ENCODE measurements at regions not wholly inside any gene's neighbourhood (a gene's known extent, or its start where the extent isn't known, plus 50 kb on each side); places are given as distances from the start of the nearest gene placed in this dataset.
"Not testable (repeated sequence)": the region's sequence is repeated elsewhere in the genome, so short reads cannot be mapped to it uniquely, and the experiment has no call there.

DNA sequence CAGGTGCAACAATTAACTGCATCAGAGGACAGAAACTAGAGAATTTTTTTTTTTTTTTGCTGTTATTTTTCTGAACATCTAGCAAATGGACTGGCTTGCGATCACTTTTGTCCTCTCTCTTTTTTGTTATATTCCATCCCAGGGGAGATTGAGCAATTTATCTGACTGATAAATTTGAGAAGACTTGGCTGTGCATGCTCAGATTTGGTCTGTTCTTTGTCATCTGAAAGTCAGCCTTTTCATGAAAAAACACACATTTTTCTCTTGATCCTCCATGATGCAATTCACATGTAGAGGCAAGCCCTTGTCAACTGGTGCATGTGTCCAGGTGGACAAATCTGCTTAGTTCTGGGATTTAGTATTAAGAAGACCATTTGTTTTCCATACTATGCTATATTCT is 309.3 kb downstream of the LRRC3B start:
- no peak for FAIRE-seq
- intact Hi-C loops (cut with DNase I) = no loop called here
- ATAC-seq = no peak
- no peak for DNase-seq
- no peak overlapping the region for H3K4me3 ChIP-seq
- 0% methylated on average over 1 of the region's 1 CpG for WGBS, 2 donors
- H3K4me1 ChIP-seq = no peaks in the 10 kb centered on the region
- no peaks in the 10 kb centered on the region for H3K27me3 ChIP-seq
- no peaks in the 10 kb centered on the region for H3K9me3 ChIP-seq
- no peak overlapping the region for H3K27ac ChIP-seq
- TF ChIP-seq, protein P1, sequence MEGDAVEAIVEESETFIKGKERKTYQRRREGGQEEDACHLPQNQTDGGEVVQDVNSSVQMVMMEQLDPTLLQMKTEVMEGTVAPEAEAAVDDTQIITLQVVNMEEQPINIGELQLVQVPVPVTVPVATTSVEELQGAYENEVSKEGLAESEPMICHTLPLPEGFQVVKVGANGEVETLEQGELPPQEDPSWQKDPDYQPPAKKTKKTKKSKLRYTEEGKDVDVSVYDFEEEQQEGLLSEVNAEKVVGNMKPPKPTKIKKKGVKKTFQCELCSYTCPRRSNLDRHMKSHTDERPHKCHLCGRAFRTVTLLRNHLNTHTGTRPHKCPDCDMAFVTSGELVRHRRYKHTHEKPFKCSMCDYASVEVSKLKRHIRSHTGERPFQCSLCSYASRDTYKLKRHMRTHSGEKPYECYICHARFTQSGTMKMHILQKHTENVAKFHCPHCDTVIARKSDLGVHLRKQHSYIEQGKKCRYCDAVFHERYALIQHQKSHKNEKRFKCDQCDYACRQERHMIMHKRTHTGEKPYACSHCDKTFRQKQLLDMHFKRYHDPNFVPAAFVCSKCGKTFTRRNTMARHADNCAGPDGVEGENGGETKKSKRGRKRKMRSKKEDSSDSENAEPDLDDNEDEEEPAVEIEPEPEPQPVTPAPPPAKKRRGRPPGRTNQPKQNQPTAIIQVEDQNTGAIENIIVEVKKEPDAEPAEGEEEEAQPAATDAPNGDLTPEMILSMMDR (IDR thresholded peaks at IDR 0.05) = no peak
- H3K36me3 ChIP-seq = no peaks in the 10 kb centered on the region

DNA sequence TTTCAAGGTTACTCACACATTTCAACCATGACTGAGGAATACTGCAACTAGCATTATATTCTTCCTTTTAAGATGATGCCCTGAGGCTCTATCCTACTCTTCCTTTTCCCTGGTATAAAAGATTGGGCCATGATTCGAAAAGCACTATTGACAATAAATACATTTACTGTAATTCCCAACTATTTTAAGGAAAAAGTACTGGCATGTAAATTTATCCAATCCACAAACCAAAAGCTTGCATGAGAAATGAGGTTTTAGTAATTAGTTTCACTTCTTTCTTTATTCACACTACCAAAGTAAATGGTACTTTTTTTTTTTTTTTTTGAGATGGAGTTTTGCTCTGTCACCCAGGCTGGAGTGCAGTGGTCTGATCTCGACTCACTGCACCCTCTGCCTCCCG is 310.2 kb downstream of the LRRC3B start:
- Histone ChIP-seq H3K27ac (no peak overlapping the region), H3K4me3 (no peak overlapping the region), H3K9me3 (no peaks in the 10 kb centered on the region), H3K4me1 (no peaks in the 10 kb centered on the region), H3K36me3 (no peaks in the 10 kb centered on the region), H3K27me3 (no peaks in the 10 kb centered on the region)
- FAIRE-seq (no peak), ATAC-seq (no peak), DNase-seq (no peak)
- TF ChIP-seq, protein P1 (IDR thresholded peaks at IDR 0.05) = no peak
- intact Hi-C loops (cut with DNase I) = no loop called here
- 74 to 89% methylated on average over 3 of the region's 3 CpGs for WGBS, 2 donors

DNA sequence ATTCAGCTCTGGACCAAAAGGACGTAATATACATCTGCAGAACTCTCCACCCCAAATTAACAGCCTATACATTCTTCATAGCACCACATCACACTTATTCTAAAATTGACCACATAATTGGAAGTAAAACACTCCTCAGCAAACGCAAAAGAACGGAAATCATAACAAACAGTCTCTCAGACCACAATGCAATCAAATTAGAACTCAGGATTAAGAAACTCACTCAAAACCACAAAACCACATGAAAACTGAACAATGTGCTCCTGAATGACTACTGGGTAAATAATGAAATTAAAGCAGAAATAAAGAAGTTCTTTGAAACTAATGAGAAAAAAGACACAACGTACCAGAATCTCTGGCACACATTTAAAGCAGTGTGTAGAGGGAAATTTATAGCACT is 322.9 kb downstream of the LRRC3B start:
- H3K4me1 ChIP-seq; ATAC-seq; FAIRE-seq; intact Hi-C loops (cut with DNase I); H3K27me3 ChIP-seq; H3K9me3 ChIP-seq; H3K4me3 ChIP-seq; DNase-seq; H3K27ac ChIP-seq; H3K36me3 ChIP-seq: not testable (repeated sequence)
- WGBS, 2 donors = 71 to 90% methylated on average over 4 of the region's 4 CpGs

DNA sequence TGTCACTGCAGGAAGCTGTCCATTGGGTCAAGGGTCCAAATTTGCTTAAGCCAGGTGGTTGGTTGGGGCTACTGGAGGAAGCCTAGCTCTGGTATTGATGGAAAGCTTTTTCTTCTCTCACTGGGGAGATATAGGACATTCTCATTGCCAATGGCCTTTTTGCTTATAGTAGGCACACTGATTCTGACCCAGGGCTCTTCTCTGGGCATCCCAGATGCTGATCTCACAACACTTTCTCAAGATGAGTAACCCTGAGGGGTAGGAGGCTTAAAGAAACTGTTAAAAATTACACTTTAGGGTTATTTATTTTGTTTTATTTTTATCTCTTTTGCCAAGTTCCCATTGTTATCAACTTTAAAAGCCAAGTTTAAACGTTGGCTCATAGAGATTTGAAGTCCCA is 337.8 kb downstream of the LRRC3B start:
- Histone ChIP-seq H3K27me3 (no peaks in the 10 kb centered on the region), H3K27ac (no peak overlapping the region), H3K4me1 (no peaks in the 10 kb centered on the region), H3K36me3 (no peaks in the 10 kb centered on the region), H3K4me3 (no peak overlapping the region), H3K9me3 (no peaks in the 10 kb centered on the region)
- ATAC-seq (no peak), FAIRE-seq (no peak), DNase-seq (no peak)
- intact Hi-C loops (cut with DNase I) = no loop called here
- TF ChIP-seq, protein P1 (IDR thresholded peaks at IDR 0.05) = no peak
- WGBS, 2 donors = 18 to 21% methylated on average over 1 of the region's 1 CpG

DNA sequence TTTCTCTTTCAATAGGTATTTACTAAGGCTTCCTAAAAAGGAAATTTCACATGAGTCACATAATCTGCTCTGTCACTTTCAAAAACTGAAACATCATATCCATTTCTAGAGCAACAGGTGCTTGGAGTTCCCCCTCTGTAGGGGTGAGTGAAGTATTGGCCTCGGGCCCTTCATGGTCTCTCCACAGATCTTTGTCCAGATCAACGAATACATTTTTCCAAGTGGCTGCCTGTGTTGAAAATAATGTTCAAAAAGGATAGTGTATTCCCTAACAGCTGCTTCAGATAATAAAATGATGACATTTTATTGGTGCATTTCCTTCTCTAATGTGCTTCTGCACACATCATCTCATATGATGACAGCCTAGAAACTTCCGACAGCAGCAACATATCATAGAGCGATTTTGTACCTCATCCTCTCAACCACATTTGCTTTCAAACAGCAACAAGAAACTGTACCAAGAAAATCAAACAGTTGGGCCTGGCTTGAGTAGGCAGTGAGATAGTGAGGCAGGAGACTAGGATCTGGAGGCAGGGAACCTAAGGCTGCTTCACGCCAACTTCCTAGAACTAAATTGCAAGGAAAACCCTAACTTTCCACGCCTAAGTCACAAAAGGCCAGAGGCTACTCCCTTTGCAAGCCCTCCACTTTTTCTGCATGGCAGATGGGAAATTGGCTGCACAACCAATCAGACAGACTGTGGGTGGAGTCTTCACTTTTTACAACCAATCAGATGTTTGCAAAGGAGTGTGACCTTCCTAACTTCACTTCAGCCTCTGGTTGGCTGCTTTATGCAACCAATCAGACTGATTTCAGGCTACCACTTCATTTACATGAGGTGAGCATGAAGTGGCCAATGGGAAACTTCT is 340.2 kb downstream of the LRRC3B start:
- H3K4me1 ChIP-seq = no peaks in the 10 kb centered on the region
- no peak for DNase-seq
- no peak overlapping the region for H3K4me3 ChIP-seq
- no peaks in the 10 kb centered on the region for H3K9me3 ChIP-seq
- H3K27me3 ChIP-seq = no peaks in the 10 kb centered on the region
- WGBS, 2 donors = 88 to 94% methylated on average over 6 of the region's 6 CpGs
- no peak for ATAC-seq
- intact Hi-C loops (cut with DNase I) = no loop called here
- TF ChIP-seq, protein P1 (IDR thresholded peaks at IDR 0.05) = no peak
- no peak overlapping the region for H3K27ac ChIP-seq
- FAIRE-seq = no peak
- no peaks in the 10 kb centered on the region for H3K36me3 ChIP-seq

Measured in pancreas (tissue), 10 donors.